Panc1 (cell line): ENCODE measurements at regions not wholly inside any gene's neighbourhood (a gene's known extent, or its start where the extent isn't known, plus 50 kb on each side); places are given as distances from the start of the nearest gene placed in this dataset.

Experiments
- POLR2AphosphoS5 ChIP-seq: IDR thresholded peaks from 2 replicates; pipeline ENCODE4 v1.6.1; 2012; ENCODE audit warnings: mild to moderate bottlenecking, low read depth, low read length, moderate library complexity
- TF ChIP-seq, protein P1 (sequence below): fragments of 450-650 bp; IDR thresholded peaks from 2 replicates; pipeline ENCODE4 v1.5.1; 2017; ENCODE audit warnings: mild to moderate bottlenecking

DNA sequence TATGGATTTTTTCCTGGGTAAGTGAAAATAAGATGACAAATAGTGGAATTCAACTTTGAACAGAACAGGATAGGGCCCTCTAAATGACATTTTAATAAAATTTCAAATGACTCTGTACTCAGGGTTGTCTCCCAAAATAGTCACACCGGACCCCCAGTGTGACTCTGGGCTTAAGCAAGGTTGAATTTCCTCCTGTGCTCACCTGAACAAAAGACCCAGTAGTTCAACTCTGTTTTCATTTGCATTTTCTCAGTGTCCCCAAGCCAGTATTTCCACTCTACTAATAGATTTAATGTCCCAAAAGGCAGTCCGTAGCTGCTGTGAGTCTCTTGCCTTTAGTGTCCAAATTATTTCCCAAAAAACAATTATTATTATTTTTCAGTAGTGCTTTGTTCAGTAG, 296.6 kb downstream of the PLOD2 start:
- TF ChIP-seq, protein P1, sequence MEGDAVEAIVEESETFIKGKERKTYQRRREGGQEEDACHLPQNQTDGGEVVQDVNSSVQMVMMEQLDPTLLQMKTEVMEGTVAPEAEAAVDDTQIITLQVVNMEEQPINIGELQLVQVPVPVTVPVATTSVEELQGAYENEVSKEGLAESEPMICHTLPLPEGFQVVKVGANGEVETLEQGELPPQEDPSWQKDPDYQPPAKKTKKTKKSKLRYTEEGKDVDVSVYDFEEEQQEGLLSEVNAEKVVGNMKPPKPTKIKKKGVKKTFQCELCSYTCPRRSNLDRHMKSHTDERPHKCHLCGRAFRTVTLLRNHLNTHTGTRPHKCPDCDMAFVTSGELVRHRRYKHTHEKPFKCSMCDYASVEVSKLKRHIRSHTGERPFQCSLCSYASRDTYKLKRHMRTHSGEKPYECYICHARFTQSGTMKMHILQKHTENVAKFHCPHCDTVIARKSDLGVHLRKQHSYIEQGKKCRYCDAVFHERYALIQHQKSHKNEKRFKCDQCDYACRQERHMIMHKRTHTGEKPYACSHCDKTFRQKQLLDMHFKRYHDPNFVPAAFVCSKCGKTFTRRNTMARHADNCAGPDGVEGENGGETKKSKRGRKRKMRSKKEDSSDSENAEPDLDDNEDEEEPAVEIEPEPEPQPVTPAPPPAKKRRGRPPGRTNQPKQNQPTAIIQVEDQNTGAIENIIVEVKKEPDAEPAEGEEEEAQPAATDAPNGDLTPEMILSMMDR = no peak
- no peak for TF ChIP-seq POLR2AphosphoS5
